ENCODE measurements at regions not wholly inside any gene's neighbourhood (a gene's known extent, or its start where the extent isn't known, plus 50 kb on each side); places are given as distances from the start of the nearest gene placed in this dataset.

DNA sequence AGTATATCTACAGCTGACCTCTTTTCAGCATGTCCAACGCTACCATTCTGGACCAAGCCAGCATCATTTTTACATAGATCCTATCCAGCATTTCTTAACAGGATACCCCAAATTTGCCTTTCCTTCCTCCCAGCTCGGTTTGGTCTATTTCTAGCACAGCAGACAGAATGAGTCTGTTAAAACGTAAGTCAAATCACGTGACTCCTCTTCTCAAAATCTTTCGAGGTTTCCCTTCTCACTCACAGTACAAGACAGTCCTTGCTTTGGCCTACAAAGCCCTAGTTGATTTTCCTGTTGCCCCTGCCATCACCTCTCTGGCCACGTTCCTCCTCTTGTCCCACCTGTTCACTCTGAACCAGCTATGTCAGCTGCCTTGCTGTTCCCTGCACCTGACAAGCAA, 711.7 kb downstream of the SORCS3 start:
- in situ Hi-C loops (cut with MboI; ENCODE audit: low pct_unique_long_range_greater_than_20kb in 2 of 9, low sequenced_read_pairs in 9 of 9, unreplicated experiment in 9 of 9): no loop called here
- H3K27ac ChIP-seq: no peak overlapping the region
- H3K4me1 ChIP-seq (replicated peaks in 1 of 2): no peaks in the 10 kb centered on the region
- no peak for ATAC-seq (replicated peaks in 6 of 8)
- H3K4me3 ChIP-seq: no peak overlapping the region
- WGBS, 10 experiments: 5 to 94% (median 82%) methylated on average over 2 to 5 of the region's 6 CpGs; no CpG with 5 or more reads in 1 of the 10 experiments

DNA sequence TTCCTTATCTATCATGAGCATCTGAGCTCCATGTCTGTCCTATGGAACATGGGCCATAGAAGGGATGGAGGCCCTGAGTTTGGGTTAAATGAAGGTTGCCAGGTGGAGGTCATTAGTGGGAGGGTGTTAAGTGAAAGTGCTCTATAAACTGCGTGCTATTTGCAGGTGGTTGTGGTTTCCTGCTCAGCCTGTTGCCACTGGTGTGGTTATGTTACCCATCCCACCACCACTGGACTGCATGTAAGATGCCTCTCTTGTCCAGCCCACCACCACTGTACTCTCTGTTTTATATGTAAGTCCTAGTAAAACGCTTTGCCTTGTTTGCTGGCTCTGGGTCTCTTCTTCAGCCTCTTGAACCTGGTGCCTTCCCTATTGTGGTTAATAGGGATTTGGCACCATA, 711.2 kb downstream of the SORCS3 start:
- Histone ChIP-seq H3K27ac (no peak overlapping the region), H3K4me1 (replicated peaks in 1 of 2) (no peaks in the 10 kb centered on the region), H3K4me3 (no peak overlapping the region)
- in situ Hi-C loops (cut with MboI; ENCODE audit: low pct_unique_long_range_greater_than_20kb in 2 of 9, low sequenced_read_pairs in 9 of 9, unreplicated experiment in 9 of 9): no loop called here
- ATAC-seq (replicated peaks in 6 of 8): no peak
- 83 to 100% (median 92%) methylated on average over 1 to 2 of the region's 2 CpGs; no CpG with 5 or more reads in 7 of the 10 experiments for WGBS, 10 experiments

DNA sequence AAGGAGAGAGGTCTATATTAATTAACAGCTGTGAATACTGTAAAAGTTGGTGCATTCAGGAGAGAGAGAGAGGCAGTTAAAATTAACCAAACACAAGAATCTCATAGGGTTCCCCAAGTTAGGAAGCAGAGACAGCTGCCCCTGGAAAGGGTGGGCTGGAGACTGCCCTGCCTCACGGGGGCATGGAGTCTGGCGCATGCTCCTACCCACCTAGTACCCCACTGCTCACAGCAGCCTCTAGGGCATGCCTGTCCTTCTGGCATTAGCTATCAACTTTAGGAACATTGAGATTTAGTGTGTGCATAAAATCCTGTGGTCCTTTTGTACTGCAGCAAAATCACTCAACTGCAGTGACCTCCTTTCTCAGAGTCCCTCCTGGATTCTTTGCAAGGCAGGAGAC, 710.1 kb downstream of the SORCS3 start:
- WGBS, 10 experiments: 33 to 50% methylated on average over 1 to 2 of the region's 2 CpGs; no CpG with 5 or more reads in 8 of the 10 experiments
- no peak for ATAC-seq (replicated peaks in 6 of 8)
- Histone ChIP-seq H3K4me3 (no peak overlapping the region), H3K4me1 (replicated peaks in 1 of 2) (peaks cover 0 to 5% of the 10 kb centered on the region in 2 donors), H3K27ac (no peak overlapping the region)
- in situ Hi-C loops (cut with MboI; ENCODE audit: low pct_unique_long_range_greater_than_20kb in 2 of 9, low sequenced_read_pairs in 9 of 9, unreplicated experiment in 9 of 9): no loop called here

DNA sequence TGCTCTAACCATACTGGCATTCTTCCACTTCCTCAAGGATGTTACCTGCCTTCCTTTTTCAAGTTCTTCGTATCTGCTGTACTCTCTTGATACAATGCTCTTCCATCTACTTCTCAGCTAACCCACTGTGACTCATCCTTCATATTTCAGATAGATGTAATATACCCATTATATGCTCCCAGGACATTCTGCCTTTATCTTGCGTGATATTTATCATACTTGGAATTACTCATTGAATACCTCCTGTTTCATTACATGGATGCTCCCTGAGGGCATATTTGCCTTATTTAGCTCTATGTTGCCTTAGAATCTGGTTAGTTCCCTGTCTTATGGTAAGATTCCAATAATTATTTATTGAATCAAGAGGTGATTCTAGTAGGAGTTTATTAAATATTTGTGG, 706.4 kb downstream of the SORCS3 start:
- peaks cover 7 to 17% of the 10 kb centered on the region in 2 donors for H3K4me1 ChIP-seq (replicated peaks in 1 of 2)
- 15 to 100% (median 95%) methylated on average over 1 to 2 of the region's 2 CpGs; no CpG with 5 or more reads in 1 of the 10 experiments for WGBS, 10 experiments
- ATAC-seq (replicated peaks in 6 of 8): no peak
- no peak overlapping the region for H3K27ac ChIP-seq
- no peak overlapping the region for H3K4me3 ChIP-seq
- in situ Hi-C loops (cut with MboI; ENCODE audit: low pct_unique_long_range_greater_than_20kb in 2 of 9, low sequenced_read_pairs in 9 of 9, unreplicated experiment in 9 of 9): loop anchor here in 1 of 9 experiments (25.0 kb wide), 1 partner anchor 340 kb away; no protein-coding TSS in a partner anchor

DNA sequence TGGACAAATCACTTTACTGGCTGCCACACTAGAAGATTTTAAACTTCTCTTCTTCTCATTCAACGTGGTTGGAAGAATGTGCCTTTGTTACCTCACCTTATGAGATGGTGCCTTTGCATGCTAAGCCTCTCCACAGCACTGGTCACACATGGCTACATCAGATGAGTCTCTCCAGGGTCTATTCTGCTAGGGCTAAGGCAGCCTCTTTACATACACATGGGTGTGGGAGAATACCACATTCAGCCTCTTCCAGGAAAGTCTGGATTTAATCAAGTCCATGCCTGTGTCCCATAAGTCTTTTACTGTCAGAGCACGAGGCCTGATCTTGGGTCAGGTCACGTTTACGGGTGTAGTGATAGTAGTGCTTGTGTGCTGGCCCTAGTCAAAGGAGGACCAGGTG, 701.5 kb downstream of the SORCS3 start:
- WGBS, 10 experiments: 7 to 84% (median 30%) methylated on average over 1 to 3 of the region's 4 CpGs; no CpG with 5 or more reads in 2 of the 10 experiments
- H3K27ac ChIP-seq: no peak overlapping the region
- no peak overlapping the region for H3K4me3 ChIP-seq
- peaks cover 11 to 30% of the 10 kb centered on the region in 2 donors for H3K4me1 ChIP-seq (replicated peaks in 1 of 2)
- in situ Hi-C loops (cut with MboI; ENCODE audit: low pct_unique_long_range_greater_than_20kb in 2 of 9, low sequenced_read_pairs in 9 of 9, unreplicated experiment in 9 of 9): loop anchor here in 1 of 9 experiments (25.0 kb wide), 1 partner anchor 345 kb away; no protein-coding TSS in a partner anchor
- peak in 4 of 8 experiments; percentile 15 to 89 (median 68) for ATAC-seq (replicated peaks in 6 of 8)

DNA sequence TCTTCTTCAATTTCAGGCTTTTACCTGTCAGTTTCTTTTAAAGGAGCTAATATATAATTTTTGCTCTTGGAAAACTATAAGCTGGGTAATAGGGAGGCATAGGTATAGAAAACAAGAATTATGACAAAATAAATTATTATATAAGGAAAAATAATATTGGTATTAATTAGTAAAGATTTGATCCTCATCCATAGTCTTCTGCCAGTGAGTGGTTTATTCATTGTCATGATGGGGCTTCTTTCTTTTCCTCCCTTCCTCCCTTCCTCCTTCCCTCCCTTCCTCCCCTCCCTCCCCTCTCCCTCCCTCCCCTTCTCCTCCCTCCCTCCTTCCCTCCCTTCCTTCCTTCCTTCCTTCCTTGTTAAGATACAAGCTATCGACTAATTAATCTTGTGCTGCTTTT, 698.6 kb downstream of the SORCS3 start:
- in situ Hi-C loops (cut with MboI; ENCODE audit: low pct_unique_long_range_greater_than_20kb in 2 of 9, low sequenced_read_pairs in 9 of 9, unreplicated experiment in 9 of 9): loop anchor here in 1 of 9 experiments (25.0 kb wide), 1 partner anchor 348 kb away; no protein-coding TSS in a partner anchor
- no peak for ATAC-seq (replicated peaks in 6 of 8)
- WGBS, 10 experiments: 78 to 100% methylated on average over 1 of the region's 1 CpG; no CpG with 5 or more reads in 8 of the 10 experiments
- H3K27ac ChIP-seq: no peak overlapping the region
- H3K4me1 ChIP-seq (replicated peaks in 1 of 2): peaks cover 4 to 12% of the 10 kb centered on the region in 2 donors
- H3K4me3 ChIP-seq: no peak overlapping the region

DNA sequence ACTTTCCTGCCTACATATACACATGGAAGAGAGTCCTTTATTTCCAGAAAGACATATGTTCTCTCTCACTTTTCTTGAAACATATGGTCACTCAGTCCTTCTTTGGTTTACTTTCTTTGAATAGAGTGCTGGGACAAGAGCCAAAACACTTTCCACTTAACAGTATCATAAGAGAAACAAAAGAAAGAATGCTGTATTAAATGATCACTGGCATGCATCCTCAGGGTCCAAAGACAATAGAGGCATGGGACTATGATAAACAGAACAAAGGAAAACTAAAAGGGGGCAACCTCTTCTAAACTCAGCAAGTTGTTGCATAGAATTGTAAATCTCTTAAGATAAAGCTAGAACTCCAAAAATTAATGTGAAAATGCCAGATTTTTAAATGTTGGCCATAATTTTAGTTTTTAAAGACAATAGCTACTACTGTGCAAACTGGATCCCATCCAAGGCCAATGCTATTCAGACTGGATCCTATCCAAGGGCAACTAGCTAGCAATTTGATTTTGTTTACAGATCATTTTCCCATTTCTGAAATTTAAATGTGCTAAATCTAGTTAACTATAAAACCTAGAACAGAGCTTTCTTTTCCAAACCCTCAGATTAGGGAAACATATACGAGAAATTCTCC, 687.5 kb downstream of the SORCS3 start:
- WGBS, 10 experiments: 0 to 91% (median 25%) methylated on average over 1 of the region's 1 CpG; no CpG with 5 or more reads in 3 of the 10 experiments
- in situ Hi-C loops (cut with MboI; ENCODE audit: low pct_unique_long_range_greater_than_20kb in 2 of 9, low sequenced_read_pairs in 9 of 9, unreplicated experiment in 9 of 9): loop anchor here in 1 of 9 experiments (25.0 kb wide), 1 partner anchor 359 kb away; no protein-coding TSS in a partner anchor
- Histone ChIP-seq H3K4me1 (replicated peaks in 1 of 2) (no peaks in the 10 kb centered on the region), H3K27ac (no peak overlapping the region), H3K4me3 (no peak overlapping the region)
- peak in 3 of 8 experiments; percentile 50 to 93 (median 55) for ATAC-seq (replicated peaks in 6 of 8)
